VCaP (cell line): ENCODE measurements at regions not wholly inside any gene's neighbourhood (a gene's known extent, or its start where the extent isn't known, plus 50 kb on each side); places are given as distances from the start of the nearest gene placed in this dataset.

ENCODE experiments used
- H3K27ac ChIP-seq: fragments of 450-650 bp; 2 replicates; pipeline ENCODE4 v1.5.1; 2017
- CTCF ChIP-seq: fragments of 450-650 bp; conservative IDR thresholded peaks from 2 replicates; pipeline ENCODE4 v1.5.1; 2017; ENCODE audit warnings: mild to moderate bottlenecking, moderate library complexity

- TF ChIP-seq CTCF: no peak
- no peak overlapping the region for H3K27ac ChIP-seq
These were observed 105.2 kb upstream of the FOXP4 start for GRCh38 chr6:41440958-41441357.

GRCh38 chr6:41441598-41442351 lies 104.4 kb upstream of the FOXP4 start:
- TF ChIP-seq CTCF: no peak
- H3K27ac ChIP-seq: no peak overlapping the region

GRCh38 chr6:41442352-41442672 lies 103.9 kb upstream of the FOXP4 start:
- TF ChIP-seq CTCF: no peak
- H3K27ac ChIP-seq: no peak overlapping the region

GRCh38 chr6:41442800-41443501 lies 103.2 kb upstream of the FOXP4 start:
- H3K27ac ChIP-seq: no peak overlapping the region
- peak; percentile 47 for TF ChIP-seq CTCF

- H3K27ac ChIP-seq: no peak overlapping the region
These were observed 102.3 kb upstream of the FOXP4 start for GRCh38 chr6:41443616-41444525.

GRCh38 chr6:41445261-41445660 lies 100.9 kb upstream of the FOXP4 start:
- TF ChIP-seq CTCF: no peak
- H3K27ac ChIP-seq: no peak overlapping the region

More at GRCh38 chr6:41443616-41444525, 102.3 kb upstream of the FOXP4 start:
- TF ChIP-seq CTCF: no peak

GRCh38 chr6:41446132-41446531 lies 100.0 kb upstream of the FOXP4 start:
- no peak overlapping the region for H3K27ac ChIP-seq
- no peak for TF ChIP-seq CTCF
